ENCODE measurements at regions not wholly inside any gene's neighbourhood (a gene's known extent, or its start where the extent isn't known, plus 50 kb on each side); places are given as distances from the start of the nearest gene placed in this dataset.

- DNase-seq = peak; percentile 53 to 86
These were observed 114.7 kb upstream of the TLE3 start for GRCh38 chr15:70212286-70212962.

- no peak for DNase-seq
These were observed 112.8 kb upstream of the TLE3 start for GRCh38 chr15:70210528-70210927.

- no peak for DNase-seq
These were observed 112.4 kb upstream of the TLE3 start for GRCh38 chr15:70210076-70210475.

GRCh38 chr15:70209499-70209898, 111.8 kb upstream of the TLE3 start:
- no peak for DNase-seq

GRCh38 chr15:70208332-70208731, 110.6 kb upstream of the TLE3 start:
- DNase-seq = no peak

GRCh38 chr15:70206668-70207067, 109.0 kb upstream of the TLE3 start:
- DNase-seq = no peak

- DNase-seq = no peak
These were observed 106.9 kb upstream of the TLE3 start for GRCh38 chr15:70204652-70205051.

- no peak for DNase-seq
These were observed 106.4 kb upstream of the TLE3 start for GRCh38 chr15:70203981-70204560.

GRCh38 chr15:70202756-70203155, 105.0 kb upstream of the TLE3 start:
- no peak for DNase-seq

GRCh38 chr15:70201425-70201775, 103.7 kb upstream of the TLE3 start:
- DNase-seq = no peak

- no peak for DNase-seq
These were observed 103.1 kb upstream of the TLE3 start for GRCh38 chr15:70200511-70201424.

GRCh38 chr15:70199540-70200410, 102.1 kb upstream of the TLE3 start:
- no peak for DNase-seq

GRCh38 chr15:70199124-70199482, 101.4 kb upstream of the TLE3 start:
- no peak for DNase-seq

- DNase-seq = no peak
These were observed 100.9 kb upstream of the TLE3 start for GRCh38 chr15:70198441-70199123.

GRCh38 chr15:70197945-70198361, 100.2 kb upstream of the TLE3 start:
- no peak for DNase-seq

GRCh38 chr15:70197318-70197944, 99.7 kb upstream of the TLE3 start:
- no peak for DNase-seq

- DNase-seq = peak; percentile 64 to 85
These were observed 98.9 kb upstream of the TLE3 start for GRCh38 chr15:70196372-70197316.

GRCh38 chr15:70195587-70196305, 98.0 kb upstream of the TLE3 start:
- no peak for DNase-seq

- DNase-seq = no peak
These were observed 97.5 kb upstream of the TLE3 start for GRCh38 chr15:70195171-70195570.

GRCh38 chr15:70194266-70194665, 96.5 kb upstream of the TLE3 start:
- no peak for DNase-seq
